ENCODE measurements at regions not wholly inside any gene's neighbourhood (a gene's known extent, or its start where the extent isn't known, plus 50 kb on each side); places are given as distances from the start of the nearest gene placed in this dataset.

- TF ChIP-seq POLR2AphosphoS5 (IDR thresholded peaks at IDR 0.05; ENCODE audit: low read depth, low read length) (no peak), TAF1 (IDR thresholded peaks at IDR 0.05; ENCODE audit: borderline replicate concordance, insufficient read depth, low read length) (no peak), SIN3A (IDR thresholded peaks at IDR 0.05; ENCODE audit: borderline replicate concordance, insufficient read depth, low read length) (no peak)
- TF ChIP-seq, protein P1, sequence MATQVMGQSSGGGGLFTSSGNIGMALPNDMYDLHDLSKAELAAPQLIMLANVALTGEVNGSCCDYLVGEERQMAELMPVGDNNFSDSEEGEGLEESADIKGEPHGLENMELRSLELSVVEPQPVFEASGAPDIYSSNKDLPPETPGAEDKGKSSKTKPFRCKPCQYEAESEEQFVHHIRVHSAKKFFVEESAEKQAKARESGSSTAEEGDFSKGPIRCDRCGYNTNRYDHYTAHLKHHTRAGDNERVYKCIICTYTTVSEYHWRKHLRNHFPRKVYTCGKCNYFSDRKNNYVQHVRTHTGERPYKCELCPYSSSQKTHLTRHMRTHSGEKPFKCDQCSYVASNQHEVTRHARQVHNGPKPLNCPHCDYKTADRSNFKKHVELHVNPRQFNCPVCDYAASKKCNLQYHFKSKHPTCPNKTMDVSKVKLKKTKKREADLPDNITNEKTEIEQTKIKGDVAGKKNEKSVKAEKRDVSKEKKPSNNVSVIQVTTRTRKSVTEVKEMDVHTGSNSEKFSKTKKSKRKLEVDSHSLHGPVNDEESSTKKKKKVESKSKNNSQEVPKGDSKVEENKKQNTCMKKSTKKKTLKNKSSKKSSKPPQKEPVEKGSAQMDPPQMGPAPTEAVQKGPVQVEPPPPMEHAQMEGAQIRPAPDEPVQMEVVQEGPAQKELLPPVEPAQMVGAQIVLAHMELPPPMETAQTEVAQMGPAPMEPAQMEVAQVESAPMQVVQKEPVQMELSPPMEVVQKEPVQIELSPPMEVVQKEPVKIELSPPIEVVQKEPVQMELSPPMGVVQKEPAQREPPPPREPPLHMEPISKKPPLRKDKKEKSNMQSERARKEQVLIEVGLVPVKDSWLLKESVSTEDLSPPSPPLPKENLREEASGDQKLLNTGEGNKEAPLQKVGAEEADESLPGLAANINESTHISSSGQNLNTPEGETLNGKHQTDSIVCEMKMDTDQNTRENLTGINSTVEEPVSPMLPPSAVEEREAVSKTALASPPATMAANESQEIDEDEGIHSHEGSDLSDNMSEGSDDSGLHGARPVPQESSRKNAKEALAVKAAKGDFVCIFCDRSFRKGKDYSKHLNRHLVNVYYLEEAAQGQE (IDR thresholded peaks at IDR 0.05; ENCODE audit: insufficient read depth in 1 of 2, low read depth in 2 of 2, low read length in 2 of 2), result no peak
Observed at GRCh38 chr20:17061715-17062114, 165.1 kb upstream of the PCSK2 start.

Data from PFSK-1 (cell line).